NOMO-1 treated with dmso at 0.1 percent for 144 hours (cell line): ENCODE measurements at regions not wholly inside any gene's neighbourhood (a gene's known extent, or its start where the extent isn't known, plus 50 kb on each side); places are given as distances from the start of the nearest gene placed in this dataset.
"Not testable (repeated sequence)": the region's sequence is repeated elsewhere in the genome, so short reads cannot be mapped to it uniquely, and the experiment has no call there.

Experiments
- DNase-seq: peaks from one replicate; lab custom pipeline; 2025; ENCODE audit not compliant: unreplicated experiment; lab: John Stamatoyannopoulos, UW

- no peak for DNase-seq
These were observed 72.7 kb upstream of the NALF2 start for GRCh38 chrX:69431420-69431819.

GRCh38 chrX:69430785-69431184, 73.3 kb upstream of the NALF2 start:
- no peak for DNase-seq

GRCh38 chrX:69429339-69430015, 74.6 kb upstream of the NALF2 start:
- DNase-seq = no peak

- DNase-seq = no peak
These were observed 75.9 kb upstream of the NALF2 start for GRCh38 chrX:69428216-69428615.

DNA sequence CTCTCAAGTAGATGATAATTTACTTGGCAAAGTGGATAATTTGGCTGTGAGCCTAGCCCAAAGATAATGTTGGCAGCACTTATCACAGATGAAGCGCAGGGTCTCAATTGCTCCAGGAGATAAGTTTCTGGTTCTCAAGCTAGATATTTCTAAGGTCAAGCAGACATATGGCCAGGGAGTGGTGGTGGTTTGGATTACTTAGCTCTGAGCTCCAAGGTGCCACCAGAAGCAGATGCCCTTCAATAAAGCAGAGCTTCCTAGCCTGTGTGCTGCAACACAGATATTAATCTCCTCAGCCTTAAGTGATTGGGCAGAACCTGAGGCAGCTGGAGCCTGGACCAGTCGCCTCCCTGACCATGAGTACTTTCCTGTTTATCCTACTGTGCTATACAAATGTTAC, 79.2 kb upstream of the NALF2 start:
- DNase-seq = no peak

GRCh38 chrX:69424161-69424560, 80.0 kb upstream of the NALF2 start:
- no peak for DNase-seq

DNA sequence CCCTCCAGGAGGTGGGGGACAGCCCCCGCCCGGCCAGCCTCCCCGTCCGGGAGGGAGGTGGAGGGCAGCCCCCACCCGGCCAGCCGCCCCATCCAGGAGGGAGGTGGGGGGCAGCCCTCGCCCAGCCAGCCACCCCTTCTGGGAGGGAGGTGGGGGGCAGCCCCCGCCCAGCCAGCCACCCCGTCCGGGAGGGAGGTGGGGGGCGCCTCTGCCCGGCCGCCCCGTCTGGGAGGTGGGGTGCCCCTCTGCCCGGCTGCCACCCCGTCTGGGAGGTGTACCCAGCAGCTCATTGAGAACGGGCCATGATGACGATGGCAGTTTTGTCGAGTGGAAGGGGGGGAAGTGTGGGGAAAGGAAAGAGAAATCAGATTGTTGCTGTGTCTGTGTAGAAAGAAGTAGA, 81.9 kb upstream of the NALF2 start:
- not testable (repeated sequence) for DNase-seq

DNA sequence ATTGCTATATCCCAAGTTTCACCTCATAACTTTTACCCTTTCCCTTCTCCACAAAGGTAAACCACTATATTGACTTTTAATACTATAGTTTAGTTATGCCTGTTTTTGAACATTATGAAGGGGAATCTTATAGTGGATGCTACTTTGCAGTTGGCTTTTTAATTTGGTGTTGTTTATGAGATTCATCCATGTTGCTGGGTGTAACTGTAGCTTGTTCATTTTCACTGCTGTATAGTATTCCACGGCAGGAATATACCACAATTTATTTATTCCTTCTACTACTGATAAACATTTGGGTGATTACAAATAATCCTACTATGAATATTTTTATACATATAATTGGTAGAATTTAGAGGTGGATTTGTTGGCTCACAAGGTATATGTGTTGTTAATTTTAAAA, 88.4 kb upstream of the NALF2 start:
- DNase-seq = no peak

DNA sequence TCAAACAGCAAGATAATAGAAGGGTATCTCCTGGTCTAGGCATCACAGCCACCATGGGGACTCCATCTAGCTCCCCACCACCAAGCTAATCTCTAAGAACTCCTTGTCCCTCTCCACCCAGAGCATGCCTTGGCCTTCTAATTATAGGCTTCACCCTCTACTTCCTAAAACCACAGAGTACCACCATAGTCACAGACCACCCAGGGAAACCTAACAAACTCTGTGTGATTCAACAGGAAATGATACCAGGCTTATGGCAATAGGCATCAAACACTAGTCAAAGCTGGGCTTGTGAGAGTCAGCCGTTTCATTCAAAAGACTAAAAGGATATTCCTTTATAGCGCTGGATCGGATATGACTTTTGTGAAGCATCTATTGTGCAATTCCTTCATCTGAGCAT, 91.5 kb upstream of the NALF2 start:
- no peak for DNase-seq

GRCh38 chrX:69398881-69399280, 105.2 kb upstream of the NALF2 start:
- no peak for DNase-seq

DNA sequence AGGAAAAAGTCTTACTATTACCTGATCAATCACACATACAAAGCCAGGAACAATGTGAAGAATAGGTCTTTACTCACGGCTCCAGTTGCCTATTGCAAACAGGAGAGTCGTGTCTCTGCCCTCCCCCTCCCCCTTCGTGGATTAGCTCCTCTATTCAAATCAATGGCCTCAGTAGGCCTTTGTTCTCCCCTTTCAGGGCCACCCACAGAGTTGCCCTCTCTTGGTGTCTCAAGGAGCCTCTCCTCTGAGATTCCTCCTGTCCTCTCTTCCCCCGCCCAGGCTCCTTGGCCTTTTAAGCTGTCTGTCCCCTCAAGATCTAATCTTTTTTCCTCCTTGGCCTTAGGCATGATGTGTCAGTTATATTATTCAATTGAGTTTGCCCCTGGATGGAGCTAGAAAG, 107.2 kb upstream of the NALF2 start:
- no peak for DNase-seq

GRCh38 chrX:69395306-69395705, 108.8 kb upstream of the NALF2 start:
- no peak for DNase-seq

- no peak for DNase-seq
These were observed 115.0 kb upstream of the NALF2 start for GRCh38 chrX:69389101-69389501.

GRCh38 chrX:69388526-69388925, 115.6 kb upstream of the NALF2 start:
- no peak for DNase-seq

- DNase-seq = peak; percentile 2
These were observed 116.3 kb upstream of the NALF2 start for GRCh38 chrX:69387567-69388487.

- no peak for DNase-seq
These were observed 117.4 kb upstream of the NALF2 start for GRCh38 chrX:69386681-69387080.

DNA sequence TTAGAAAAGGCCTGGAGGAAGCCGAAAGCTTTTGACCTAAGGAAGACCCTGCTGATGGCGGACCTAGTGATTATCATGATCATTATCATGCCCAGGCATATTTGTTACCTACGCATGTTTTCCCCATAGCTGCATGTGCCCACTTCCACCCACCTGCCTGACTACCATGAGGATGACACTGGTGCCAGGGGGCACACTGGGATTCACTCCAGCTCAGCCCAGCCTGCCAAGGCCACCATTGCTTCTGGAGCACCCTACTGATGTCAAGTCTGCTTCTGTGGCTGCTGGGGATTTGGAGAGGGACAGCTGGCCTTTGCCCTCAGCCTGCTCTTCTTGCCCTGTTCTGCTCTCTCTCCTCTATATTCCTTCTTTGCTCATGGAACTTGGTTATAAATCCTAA, 124.7 kb upstream of the NALF2 start:
- no peak for DNase-seq

- no peak for DNase-seq
These were observed 129.6 kb upstream of the NALF2 start for GRCh38 chrX:69374569-69374968.

- no peak for DNase-seq
These were observed 131.7 kb upstream of the NALF2 start for GRCh38 chrX:69372435-69372834.

- no peak for DNase-seq
These were observed 133.0 kb upstream of the NALF2 start for GRCh38 chrX:69371159-69371558.

DNA sequence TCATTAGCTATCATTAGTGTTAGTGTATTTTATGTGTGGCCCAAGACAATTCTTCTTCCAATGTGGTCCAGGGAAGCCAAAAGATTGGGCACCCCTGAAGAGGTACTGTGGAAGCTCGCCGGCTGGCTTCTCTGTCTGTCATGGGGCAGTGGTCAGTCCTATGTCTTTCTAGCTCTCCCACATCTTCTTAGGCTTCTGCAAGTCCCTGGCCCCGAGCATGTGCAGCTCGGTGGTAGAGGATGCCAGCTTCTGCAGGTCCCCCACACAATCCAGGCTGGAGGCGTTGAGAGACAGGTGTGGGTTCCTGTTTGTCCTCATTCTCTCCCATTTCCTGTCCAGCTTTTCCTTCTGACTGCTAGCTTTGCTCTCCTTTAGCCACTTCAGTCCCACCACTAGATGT, 134.1 kb upstream of the NALF2 start:
- no peak for DNase-seq

- no peak for DNase-seq
These were observed 137.9 kb upstream of the NALF2 start for GRCh38 chrX:69366183-69366582.
